SK-N-SH (cell line): ENCODE measurements at regions not wholly inside any gene's neighbourhood (a gene's known extent, or its start where the extent isn't known, plus 50 kb on each side); places are given as distances from the start of the nearest gene placed in this dataset.

ENCODE experiments used
- CTCF ChIA-PET: fragments of 300-600, 350-600 bp; formaldehyde crosslinking; extraction: SDS; loops from one replicate; lab custom pipeline; 2021; lab: Yijun Ruan, JAX
- POLR2A ChIA-PET: fragments of 350-600 bp; sonication (Branson Sonifier 250); formaldehyde crosslinking; extraction: SDS; loops from one replicate; lab custom pipeline; 2020; ENCODE audit warnings: antibody characterized with exemption, inconsistent platforms; lab: Yijun Ruan, JAX
- DNase-seq: peaks from one replicate; pipeline ENCODE4 v3.0.0; 2012
- H2AFZ ChIP-seq: fragments of 200-600 bp; sonication (generic); 2 replicates; pipeline ENCODE4 v1.8.1; 2016; ENCODE audit warnings: antibody characterized with exemption, mild to moderate bottlenecking, low read depth
- H3F3A ChIP-seq: fragments of 200-600 bp; sonication (generic); replicated peaks from 2 replicates; pipeline ENCODE3; 2016; ENCODE audit warnings: antibody characterized with exemption, mild to moderate bottlenecking; ENCODE audit not compliant: insufficient read depth
- H3K27ac ChIP-seq, 2 experiments: fragments of 200-500 bp in 1 of 2; fragments of 200-600 bp in 1 of 2; sonication (Bioruptor generic) in 1 of 2; sonication (generic), shearing (Covaris generic) in 1 of 2; 2 replicates each; pipeline versions ENCODE4 v1.5.1 to v1.6.1; 2014 to 2016; ENCODE audit warnings: low read depth in 2 of 2, inconsistent platforms in 1 of 2, low read length in 1 of 2, mild to moderate bottlenecking in 1 of 2, mixed read lengths in 1 of 2
- H3K27me3 ChIP-seq: fragments of 200-600 bp; sonication (generic), shearing (Covaris generic); 2 replicates; pipeline ENCODE4 v1.6.1; 2016; ENCODE audit warnings: mixed run types; ENCODE audit not compliant: insufficient read depth
- H3K36me3 ChIP-seq, 2 experiments: fragments of 200-500 bp in 1 of 2; fragments of 200-600 bp in 1 of 2; sonication (Bioruptor generic) in 1 of 2; sonication (generic) in 1 of 2; replicated peaks in 1 of 2; 2 replicates each; pipeline versions ENCODE3 to v1.5.1; 2014 to 2016; ENCODE audit warnings: low read length in 1 of 2, mild to moderate bottlenecking in 1 of 2; ENCODE audit not compliant: insufficient read depth in 2 of 2, control insufficient read depth in 1 of 2
- H3K4me1 ChIP-seq, 2 experiments: fragments of 200-500 bp in 1 of 2; fragments of 200-600 bp in 1 of 2; sonication (Bioruptor generic) in 1 of 2; sonication (generic), shearing (Covaris generic) in 1 of 2; 2 replicates each; pipeline versions ENCODE4 v1.5.1 to v1.6.1; 2014 to 2016; ENCODE audit warnings: low read depth in 1 of 2, low read length in 1 of 2, mixed run types in 1 of 2; ENCODE audit not compliant: insufficient read depth in 2 of 2, control insufficient read depth in 1 of 2
- H3K4me2 ChIP-seq: fragments of 200-600 bp; sonication (generic), shearing (Covaris generic); 2 replicates; pipeline ENCODE4 v1.6.1; 2017; ENCODE audit warnings: mixed run types
- H3K4me3 ChIP-seq, 2 experiments: fragments of 200-500 bp in 1 of 2; fragments of 200-600 bp in 1 of 2; sonication (Bioruptor generic) in 1 of 2; sonication (generic), shearing (Covaris generic) in 1 of 2; 2 replicates each; pipeline versions ENCODE4 v1.5.1 to v1.8.1; 2014 to 2016; ENCODE audit warnings: low read depth in 2 of 2, inconsistent platforms in 1 of 2, low read length in 1 of 2, mild to moderate bottlenecking in 1 of 2, mixed read lengths in 1 of 2, moderate library complexity in 1 of 2
- H3K79me2 ChIP-seq: fragments of 200-600 bp; sonication (generic); 2 replicates; pipeline ENCODE4 v1.8.1; 2017; ENCODE audit warnings: mild to moderate bottlenecking; ENCODE audit not compliant: insufficient read depth
- H3K9ac ChIP-seq: fragments of 200-600 bp; sonication (generic); 2 replicates; pipeline ENCODE4 v1.6.1; 2017; ENCODE audit warnings: mixed run types
- H3K9me2 ChIP-seq: fragments of 200-600 bp; sonication (generic); 2 replicates; pipeline ENCODE4 v1.6.1; 2017; ENCODE audit warnings: mixed run types
- H3K9me3 ChIP-seq: fragments of 200-600 bp; sonication (generic); 2 replicates; pipeline ENCODE4 v1.6.1; 2017; ENCODE audit warnings: mixed run types, mild to moderate bottlenecking, moderate library complexity
- H4K20me1 ChIP-seq: fragments of 200-600 bp; sonication (generic); 2 replicates; pipeline ENCODE4 v1.6.1; 2017; ENCODE audit warnings: mild to moderate bottlenecking, mixed run types; ENCODE audit not compliant: insufficient read depth
- ELF1 ChIP-seq: IDR thresholded peaks from 2 replicates; pipeline ENCODE4 v1.4.0; 2012
- EZH2phosphoT487 ChIP-seq: fragments of 200-600 bp; sonication (generic); IDR thresholded peaks from 2 replicates; pipeline ENCODE4 v1.6.1; 2017; ENCODE audit warnings: low read depth, mixed run types, mild to moderate bottlenecking, antibody characterized with exemption, moderate library complexity, borderline replicate concordance
- FOSL2 ChIP-seq: IDR thresholded peaks from 2 replicates; pipeline ENCODE4 v1.4.0; 2012; ENCODE audit warnings: low read depth, mild to moderate bottlenecking, moderate library complexity, borderline replicate concordance
- FOXJ3 ChIP-seq: sonication (generic); formaldehyde crosslinking; IDR thresholded peaks from 2 replicates; pipeline ENCODE4 v1.5.1; 2020; ENCODE audit warnings: mild to moderate bottlenecking, missing genetic modification reagents
- GABPA ChIP-seq: IDR thresholded peaks from 2 replicates; pipeline ENCODE4 v1.4.0; 2012; ENCODE audit warnings: low read depth, mild to moderate bottlenecking
- IRF3 ChIP-seq: fragments of 150-350 bp; IDR thresholded peaks from 2 replicates; pipeline ENCODE4 v1.6.1; 2016; ENCODE audit warnings: mild to moderate bottlenecking, low read depth, low read length
- JUND ChIP-seq: IDR thresholded peaks from 2 replicates; pipeline ENCODE4 v1.4.0; 2012
- MEF2A ChIP-seq: IDR thresholded peaks from 2 replicates; pipeline ENCODE4 v1.4.0; 2012; ENCODE audit warnings: low read depth, borderline replicate concordance
- NFIC ChIP-seq: IDR thresholded peaks from 2 replicates; pipeline ENCODE4 v1.4.0; 2012; ENCODE audit warnings: borderline replicate concordance
- NRF1 ChIP-seq: IDR thresholded peaks from 2 replicates; pipeline ENCODE4 v1.6.1; 2012; ENCODE audit warnings: low read depth, mild to moderate bottlenecking, low read length
- REST ChIP-seq: IDR thresholded peaks from 2 replicates; pipeline ENCODE4 v1.6.1; 2012; ENCODE audit warnings: mild to moderate bottlenecking, low read depth, low read length, moderate library complexity
- RFX5 ChIP-seq: IDR thresholded peaks from 2 replicates; pipeline ENCODE4 v1.6.1; 2012; ENCODE audit warnings: mild to moderate bottlenecking, improper control_type of control experiment, low read length
- RXRA ChIP-seq: IDR thresholded peaks from 2 replicates; pipeline ENCODE4 v1.4.0; 2012; ENCODE audit warnings: low read depth, mild to moderate bottlenecking, borderline replicate concordance
- SIN3A ChIP-seq: IDR thresholded peaks from 2 replicates; pipeline ENCODE4 v1.6.1; 2012; ENCODE audit warnings: low read depth, mild to moderate bottlenecking, low read length, moderate library complexity, borderline replicate concordance
- SMC3 ChIP-seq: IDR thresholded peaks from 2 replicates; pipeline ENCODE4 v1.6.1; 2012; ENCODE audit warnings: low read depth, low read length, improper control_type of control experiment
- TAF1 ChIP-seq: IDR thresholded peaks from 2 replicates; pipeline ENCODE4 v1.6.1; 2012; ENCODE audit warnings: low read depth, mild to moderate bottlenecking, low read length, moderate library complexity, borderline replicate concordance
- TCF12 ChIP-seq: IDR thresholded peaks from 2 replicates; pipeline ENCODE4 v1.4.0; 2012
- TEAD4 ChIP-seq: IDR thresholded peaks from 2 replicates; pipeline ENCODE4 v1.4.0; 2012; ENCODE audit warnings: mild to moderate bottlenecking, borderline replicate concordance; ENCODE audit not compliant: insufficient read depth
- USF1 ChIP-seq: IDR thresholded peaks from 2 replicates; pipeline ENCODE4 v1.4.0; 2012; ENCODE audit warnings: low read depth, borderline replicate concordance
- YY1 ChIP-seq: IDR thresholded peaks from 2 replicates; pipeline ENCODE4 v1.4.0; 2012; ENCODE audit warnings: low read depth, mild to moderate bottlenecking
- WGBS: methylation state at CpG from one replicate; pipeline ENCODE4 v1.1.6; 2017; ENCODE audit warnings: low lambda C conversion rate; 5-methylcytosine and 5-hydroxymethylcytosine counted together

GRCh38 chr18:78010363-78010762 is 760.7 kb downstream of the GALR1 start:
- CTCF ChIA-PET = no interaction called here

GRCh38 chr18:78017869-78018268 is 768.2 kb downstream of the GALR1 start:
- Histone ChIP-seq H3K9me3 (no peaks in the 10 kb centered on the region), H4K20me1 (no peaks in the 10 kb centered on the region), H3K4me1 (no peaks in the 10 kb centered on the region), H3K9me2 (no peaks in the 10 kb centered on the region), H3K4me2 (no peak overlapping the region), H3K36me3 (no peaks in the 10 kb centered on the region), H3K79me2 (no peaks in the 10 kb centered on the region), H3K27me3 (no peaks in the 10 kb centered on the region), H3K27ac (no peak overlapping the region), H2AFZ (no peak overlapping the region), H3K9ac (no peak overlapping the region), H3F3A (no peaks in the 10 kb centered on the region), H3K4me3 (no peak overlapping the region)
- WGBS = 0% methylated on average over 4 of the region's 8 CpGs
- POLR2A ChIA-PET = no interaction called here
- CTCF ChIA-PET = no interaction called here
- DNase-seq = no peak
- no peak for TF ChIP-seq TAF1
- no peak for TF ChIP-seq SIN3A
- TF ChIP-seq FOSL2 = no peak
- TF ChIP-seq JUND = no peak
- TF ChIP-seq NFIC = no peak

More at GRCh38 chr18:78010363-78010762, 760.7 kb downstream of the GALR1 start:
- DNase-seq = no peak
- Histone ChIP-seq H3K36me3 (no peaks in the 10 kb centered on the region), H3K27me3 (no peaks in the 10 kb centered on the region), H2AFZ (no peak overlapping the region), H3K79me2 (no peaks in the 10 kb centered on the region), H3F3A (no peaks in the 10 kb centered on the region), H3K4me2 (no peak overlapping the region), H3K9ac (no peak overlapping the region), H3K9me2 (no peaks in the 10 kb centered on the region), H3K4me1 (no peaks in the 10 kb centered on the region), H4K20me1 (no peaks in the 10 kb centered on the region), H3K9me3 (no peaks in the 10 kb centered on the region), H3K27ac (no peak overlapping the region), H3K4me3 (no peak overlapping the region)
- TF ChIP-seq IRF3 (no peak), REST (no peak)
- POLR2A ChIA-PET = no interaction called here

- Histone ChIP-seq H3K9me3 (no peaks in the 10 kb centered on the region), H3K79me2 (no peaks in the 10 kb centered on the region), H3K27ac (no peak overlapping the region)
- WGBS = 0% methylated on average over 3 of the region's 3 CpGs
- POLR2A ChIA-PET = interaction anchor here (0.6 kb wide), 1 partner anchor 11 kb away, joined by 3 read pairs; no protein-coding TSS in a partner anchor
- no peak for TF ChIP-seq USF1
- no peak for TF ChIP-seq MEF2A
- no peak for TF ChIP-seq GABPA
- no peak for TF ChIP-seq JUND
- no peak for TF ChIP-seq YY1
- TF ChIP-seq NRF1 = no peak
- no peak for TF ChIP-seq TCF12
- TF ChIP-seq RXRA = no peak
- no peak for TF ChIP-seq TEAD4
- TF ChIP-seq RFX5 = no peak
- TF ChIP-seq SIN3A = no peak
- no peak for TF ChIP-seq FOXJ3
- no peak for TF ChIP-seq ELF1
- no peak for TF ChIP-seq EZH2phosphoT487
- no peak for TF ChIP-seq SMC3
- TF ChIP-seq, all 33 proteins: peak for 0
- Histone ChIP-seq H3K4me1 (no peaks in the 10 kb centered on the region), H3K4me2 (no peak overlapping the region), H3K36me3 (no peaks in the 10 kb centered on the region), H3F3A (no peaks in the 10 kb centered on the region), H3K27me3 (no peaks in the 10 kb centered on the region), H3K9ac (no peak overlapping the region), H3K4me3 (no peak overlapping the region), H2AFZ (no peak overlapping the region), H4K20me1 (no peaks in the 10 kb centered on the region), H3K9me2 (no peaks in the 10 kb centered on the region)
- no peak for DNase-seq
- CTCF ChIA-PET = no interaction called here
Observed at GRCh38 chr18:78021196-78021595, 771.5 kb downstream of the GALR1 start.
